Activated CD8-positive, alpha-beta memory T cell treated with anti-CD3 and anti-CD28 coated beads, Interleukin-2, amount 10 ng/mL, durations not matched to agents 7 days and 5 days (primary cell): ENCODE measurements at regions not wholly inside any gene's neighbourhood (a gene's known extent, or its start where the extent isn't known, plus 50 kb on each side); places are given as distances from the start of the nearest gene placed in this dataset.
"Not testable (repeated sequence)": the region's sequence is repeated elsewhere in the genome, so short reads cannot be mapped to it uniquely, and the experiment has no call there.

ENCODE experiments used
- ATAC-seq: fragments of 150-1000 bp; cut with Tn5 transposase; one replicate; pipeline ENCODE4 v1.10.0; 2021; ENCODE audit warnings: moderate library complexity
- CTCF ChIA-PET: fragments of 350-600 bp; sonication (Branson Sonifier 250); formaldehyde crosslinking; loops from one replicate; lab custom pipeline; 2021; ENCODE audit warnings: antibody characterized with exemption; lab: Charles Lee
- DNase-seq: peaks from one replicate; pipeline ENCODE4 v3.0.0-alpha.2; 2020
- H3K27ac Mint-ChIP-seq: one replicate; pipeline ENCODE4 v1.8.0; 2021; ENCODE audit warnings: mild to moderate bottlenecking, mixed read lengths
- H3K27me3 Mint-ChIP-seq: one replicate; pipeline ENCODE4 v1.8.0; 2021; ENCODE audit warnings: mixed read lengths
- H3K36me3 Mint-ChIP-seq: one replicate; pipeline ENCODE4 v1.8.0; 2021; ENCODE audit warnings: mild to moderate bottlenecking, mixed read lengths
- H3K4me1 Mint-ChIP-seq: one replicate; pipeline ENCODE4 v1.8.0; 2021; ENCODE audit warnings: mixed read lengths
- H3K4me3 Mint-ChIP-seq: one replicate; pipeline ENCODE4 v1.8.0; 2021; ENCODE audit warnings: mild to moderate bottlenecking, moderate library complexity, mixed read lengths
- H3K9me3 Mint-ChIP-seq: one replicate; pipeline ENCODE4 v1.8.0; 2022; ENCODE audit warnings: low read depth, mixed read lengths

- H3K4me3 Mint-ChIP-seq = no peak overlapping the region
- H3K36me3 Mint-ChIP-seq = no peaks in the 10 kb centered on the region
- no peak overlapping the region for H3K27ac Mint-ChIP-seq
- H3K27me3 Mint-ChIP-seq = no peaks in the 10 kb centered on the region
- H3K4me1 Mint-ChIP-seq = peaks cover 8% of the 10 kb centered on the region
- H3K9me3 Mint-ChIP-seq = no peaks in the 10 kb centered on the region
- CTCF ChIA-PET = no interaction called here
- DNase-seq (no peak), ATAC-seq (no peak)
These were observed 764.4 kb upstream of the NECTIN3 start for GRCh38 chr3:110307065-110307809.

- no peaks in the 10 kb centered on the region for H3K36me3 Mint-ChIP-seq
- no peaks in the 10 kb centered on the region for H3K9me3 Mint-ChIP-seq
- no peak overlapping the region for H3K27ac Mint-ChIP-seq
- CTCF ChIA-PET = interaction anchor here (1.3 kb wide), 1 partner anchor 11 kb away, joined by 3 read pairs; no protein-coding TSS in a partner anchor
- no peaks in the 10 kb centered on the region for H3K27me3 Mint-ChIP-seq
- ATAC-seq = no peak
- no peak overlapping the region for H3K4me3 Mint-ChIP-seq
- H3K4me1 Mint-ChIP-seq = peaks cover 8% of the 10 kb centered on the region
- no peak for DNase-seq
These were observed 760.1 kb upstream of the NECTIN3 start for GRCh38 chr3:110311541-110311940.

GRCh38 chr3:110314512-110315114 is 757.0 kb upstream of the NECTIN3 start:
- Mint-ChIP-seq H3K4me3 (no peak overlapping the region), H3K4me1 (no peaks in the 10 kb centered on the region), H3K36me3 (no peaks in the 10 kb centered on the region), H3K27me3 (peaks cover 4% of the 10 kb centered on the region), H3K9me3 (no peaks in the 10 kb centered on the region), H3K27ac (no peak overlapping the region)
- DNase-seq = peak; percentile 64
- CTCF ChIA-PET = interaction anchor here (0.8 to 2.6 kb wide), 11 partner anchors 9 to 782 kb away, joined by 3 to 13 read pairs (median 3); no protein-coding TSS in a partner anchor
- ATAC-seq = peak; percentile 65

- Mint-ChIP-seq H3K27me3 (peaks cover 6% of the 10 kb centered on the region), H3K4me1 (no peaks in the 10 kb centered on the region), H3K9me3 (no peaks in the 10 kb centered on the region), H3K36me3 (no peaks in the 10 kb centered on the region), H3K4me3 (no peak overlapping the region), H3K27ac (no peak overlapping the region)
- CTCF ChIA-PET = interaction anchor here (0.6 kb wide), 1 partner anchor 1293 kb away, joined by 3 read pairs; no protein-coding TSS in a partner anchor
- DNase-seq = no peak
- no peak for ATAC-seq
These were observed 753.5 kb upstream of the NECTIN3 start for GRCh38 chr3:110318108-110318507.

- H3K27ac Mint-ChIP-seq = no peak overlapping the region
- no peaks in the 10 kb centered on the region for H3K9me3 Mint-ChIP-seq
- H3K27me3 Mint-ChIP-seq = peaks cover 2% of the 10 kb centered on the region
- CTCF ChIA-PET = interaction anchor here (0.7 to 1.0 kb wide), 2 partner anchors 9 to 12 kb away, joined by 3 read pairs; no protein-coding TSS in a partner anchor
- DNase-seq (no peak), ATAC-seq (no peak)
- no peak overlapping the region for H3K4me3 Mint-ChIP-seq
- no peaks in the 10 kb centered on the region for H3K36me3 Mint-ChIP-seq
- no peaks in the 10 kb centered on the region for H3K4me1 Mint-ChIP-seq
These were observed 748.3 kb upstream of the NECTIN3 start for GRCh38 chr3:110323349-110323748.

- ATAC-seq (no peak), DNase-seq (no peak)
- Mint-ChIP-seq H3K4me3 (no peak overlapping the region), H3K36me3 (no peaks in the 10 kb centered on the region), H3K27me3 (peaks cover 2% of the 10 kb centered on the region), H3K4me1 (no peaks in the 10 kb centered on the region), H3K27ac (no peak overlapping the region), H3K9me3 (no peaks in the 10 kb centered on the region)
- CTCF ChIA-PET = no interaction called here
These were observed 747.4 kb upstream of the NECTIN3 start for GRCh38 chr3:110324171-110324705.

GRCh38 chr3:110327870-110328269 is 743.7 kb upstream of the NECTIN3 start:
- ATAC-seq (no peak), DNase-seq (no peak)
- Mint-ChIP-seq H3K9me3 (peaks cover under 1% of the 10 kb centered on the region), H3K27ac (no peak overlapping the region), H3K27me3 (no peaks in the 10 kb centered on the region), H3K4me3 (no peak overlapping the region), H3K4me1 (no peaks in the 10 kb centered on the region), H3K36me3 (no peaks in the 10 kb centered on the region)
- CTCF ChIA-PET = no interaction called here

GRCh38 chr3:110331562-110331961 is 740.1 kb upstream of the NECTIN3 start:
- H3K27ac Mint-ChIP-seq, H3K36me3 Mint-ChIP-seq, ATAC-seq, DNase-seq, H3K9me3 Mint-ChIP-seq, CTCF ChIA-PET, H3K27me3 Mint-ChIP-seq, H3K4me1 Mint-ChIP-seq, H3K4me3 Mint-ChIP-seq: not testable (repeated sequence)

GRCh38 chr3:110332629-110333028 is 739.0 kb upstream of the NECTIN3 start:
- peaks cover 6% of the 10 kb centered on the region for H3K27me3 Mint-ChIP-seq
- H3K27ac Mint-ChIP-seq = no peak overlapping the region
- DNase-seq (no peak), ATAC-seq (no peak)
- H3K4me1 Mint-ChIP-seq = no peaks in the 10 kb centered on the region
- H3K4me3 Mint-ChIP-seq = no peak overlapping the region
- peaks cover 3% of the 10 kb centered on the region for H3K9me3 Mint-ChIP-seq
- H3K36me3 Mint-ChIP-seq = no peaks in the 10 kb centered on the region
- CTCF ChIA-PET = no interaction called here

GRCh38 chr3:110341047-110341446 is 730.6 kb upstream of the NECTIN3 start:
- Mint-ChIP-seq H3K27me3 (peaks cover 6% of the 10 kb centered on the region), H3K4me1 (no peaks in the 10 kb centered on the region), H3K36me3 (no peaks in the 10 kb centered on the region), H3K27ac (no peak overlapping the region), H3K4me3 (no peak overlapping the region), H3K9me3 (no peaks in the 10 kb centered on the region)
- CTCF ChIA-PET = no interaction called here
- ATAC-seq = no peak
- no peak for DNase-seq

GRCh38 chr3:110343376-110343775 is 728.2 kb upstream of the NECTIN3 start:
- ATAC-seq = no peak
- Mint-ChIP-seq H3K27me3 (no peaks in the 10 kb centered on the region), H3K9me3 (no peaks in the 10 kb centered on the region), H3K27ac (no peak overlapping the region), H3K4me1 (no peaks in the 10 kb centered on the region), H3K4me3 (no peak overlapping the region), H3K36me3 (no peaks in the 10 kb centered on the region)
- CTCF ChIA-PET = no interaction called here
- no peak for DNase-seq

- no peak overlapping the region for H3K4me3 Mint-ChIP-seq
- no peaks in the 10 kb centered on the region for H3K9me3 Mint-ChIP-seq
- H3K27me3 Mint-ChIP-seq = no peaks in the 10 kb centered on the region
- ATAC-seq = no peak
- no peaks in the 10 kb centered on the region for H3K36me3 Mint-ChIP-seq
- no peak for DNase-seq
- H3K4me1 Mint-ChIP-seq = no peaks in the 10 kb centered on the region
- CTCF ChIA-PET = no interaction called here
- H3K27ac Mint-ChIP-seq = no peak overlapping the region
These were observed 727.7 kb upstream of the NECTIN3 start for GRCh38 chr3:110343945-110344344.

GRCh38 chr3:110344487-110344886 is 727.1 kb upstream of the NECTIN3 start:
- DNase-seq = no peak
- ATAC-seq = no peak
- no peaks in the 10 kb centered on the region for H3K9me3 Mint-ChIP-seq

More at GRCh38 chr3:110344487-110344886, 727.1 kb upstream of the NECTIN3 start:
- Mint-ChIP-seq H3K4me3 (no peak overlapping the region), H3K36me3 (no peaks in the 10 kb centered on the region), H3K27ac (no peak overlapping the region), H3K4me1 (no peaks in the 10 kb centered on the region), H3K27me3 (no peaks in the 10 kb centered on the region)
- CTCF ChIA-PET = no interaction called here
